Fibroblast of peridontal ligament (primary cell): ENCODE measurements at regions not wholly inside any gene's neighbourhood (a gene's known extent, or its start where the extent isn't known, plus 50 kb on each side); places are given as distances from the start of the nearest gene placed in this dataset.
"Not testable (repeated sequence)": the region's sequence is repeated elsewhere in the genome, so short reads cannot be mapped to it uniquely, and the experiment has no call there.

Source experiments
- DNase-seq: peaks from one replicate; pipeline ENCODE4 v3.0.0-alpha.2; 2010; ENCODE audit errors: extremely low read depth

DNA sequence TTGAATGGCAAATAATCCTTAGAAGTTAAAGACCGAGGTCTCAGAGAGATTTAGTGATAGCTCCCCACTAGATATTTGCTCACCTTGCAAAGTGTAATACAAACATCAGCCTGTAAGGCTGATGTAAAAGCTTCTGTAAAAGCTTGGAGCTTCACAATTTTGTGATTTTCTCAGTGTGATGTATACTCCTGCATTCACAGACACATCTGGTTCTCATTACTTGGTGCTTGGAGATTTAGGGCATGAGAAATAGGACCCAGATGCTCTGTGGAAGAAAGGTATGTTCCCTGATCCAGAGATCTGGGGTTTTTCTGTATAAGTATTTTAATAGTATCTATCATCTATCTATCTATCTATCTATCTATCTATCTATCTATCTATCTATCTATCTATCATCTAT is 1664.3 kb downstream of the C4orf33 start:
- peak; percentile 16 for DNase-seq

DNA sequence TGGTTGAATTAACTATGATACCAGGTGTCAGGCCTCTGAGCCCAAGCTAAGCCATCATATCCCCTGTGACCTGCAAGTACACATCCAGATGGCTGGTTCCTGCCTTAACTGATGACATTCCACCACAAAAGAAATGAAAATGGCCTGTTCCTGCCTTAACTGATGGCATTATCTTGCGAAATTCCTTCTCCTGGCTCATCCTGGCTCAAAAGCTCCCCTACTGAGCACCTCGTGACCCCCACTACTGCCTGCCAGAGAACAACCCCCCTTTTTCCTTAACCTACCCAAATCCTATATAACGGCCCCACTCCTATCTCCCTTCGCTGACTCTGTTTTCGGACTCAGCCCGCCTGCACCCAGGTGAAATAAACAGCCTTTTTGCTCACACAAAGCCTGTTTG is 1671.4 kb downstream of the C4orf33 start:
- DNase-seq: not testable (repeated sequence)

DNA sequence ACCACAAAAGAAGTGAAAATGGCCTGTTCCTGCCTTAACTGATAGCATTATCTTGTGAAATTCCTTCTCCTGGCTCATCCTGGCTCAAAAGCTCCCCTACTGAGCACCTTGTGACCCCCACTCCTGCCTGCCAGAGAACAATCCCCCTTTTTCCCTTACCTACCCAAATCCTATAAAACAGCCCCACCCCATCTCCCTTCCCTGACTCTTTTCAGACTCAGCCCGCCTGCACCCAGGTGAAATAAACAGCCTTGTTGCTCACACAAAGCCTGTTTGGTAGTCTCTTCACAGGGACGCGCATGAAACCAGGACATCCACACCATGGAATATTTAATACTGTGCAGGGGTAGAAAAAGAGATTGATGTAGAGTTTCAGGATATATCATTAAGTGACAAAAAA is 1677.0 kb downstream of the C4orf33 start:
- not testable (repeated sequence) for DNase-seq

- DNase-seq: peak; percentile 6
Observed at GRCh38 chr4:130808492-130808891, 1712.5 kb downstream of the C4orf33 start.

DNA sequence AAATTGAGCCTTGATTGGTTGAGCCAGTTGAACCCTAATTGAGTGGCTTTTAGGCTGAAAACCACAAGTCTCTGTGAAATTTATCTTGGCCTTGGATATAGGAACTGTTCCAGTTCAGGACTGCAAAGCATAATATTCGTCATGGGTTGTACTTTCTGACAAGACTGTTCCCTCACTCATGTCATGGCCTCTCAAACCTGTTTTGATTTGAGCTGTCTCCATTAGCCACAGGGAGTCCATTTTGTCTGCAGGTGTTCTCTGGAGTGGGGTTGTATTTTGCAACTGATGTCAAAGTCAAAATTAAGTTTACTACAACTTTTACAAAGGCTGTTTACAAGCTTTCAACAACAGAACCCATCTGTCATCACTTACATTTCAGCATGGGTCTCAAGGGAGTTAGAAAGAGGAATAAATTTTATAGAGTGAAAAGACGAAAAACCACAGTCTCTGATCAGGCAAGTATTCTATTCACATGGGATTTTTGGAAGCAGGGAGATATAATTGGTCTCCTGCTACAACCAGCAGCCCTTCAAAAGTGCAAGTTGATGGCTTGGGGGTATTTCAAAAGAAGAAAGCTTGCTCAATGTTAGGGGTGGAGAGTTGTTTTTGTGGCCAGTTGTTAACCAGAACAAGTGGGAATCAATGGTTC is 1716.3 kb downstream of the C4orf33 start:
- no peak for DNase-seq

DNA sequence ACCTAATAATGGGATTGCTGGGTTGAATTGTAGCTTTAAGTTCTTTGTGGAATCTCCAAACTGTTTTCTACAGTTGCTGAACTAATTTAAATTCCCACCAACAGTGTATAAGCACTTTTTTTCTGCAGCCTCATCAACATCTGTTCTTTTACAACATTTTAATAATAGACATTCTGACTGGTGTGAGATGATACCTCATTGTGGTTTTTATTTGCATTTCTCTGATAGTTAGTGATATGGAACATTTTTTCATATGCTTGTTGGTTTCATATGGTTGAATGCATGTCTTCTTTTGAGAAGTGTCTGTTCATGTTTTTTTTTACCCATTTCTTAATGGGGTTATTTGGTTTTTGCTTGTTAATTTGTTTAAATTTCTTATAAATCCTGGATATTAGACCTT is 1718.9 kb downstream of the C4orf33 start:
- no peak for DNase-seq

GRCh38 chr4:130820448-130820847 is 1724.5 kb downstream of the C4orf33 start:
- no peak for DNase-seq

- peak; percentile 32 for DNase-seq
Observed at GRCh38 chr4:130825284-130825683, 1729.3 kb downstream of the C4orf33 start.

DNA sequence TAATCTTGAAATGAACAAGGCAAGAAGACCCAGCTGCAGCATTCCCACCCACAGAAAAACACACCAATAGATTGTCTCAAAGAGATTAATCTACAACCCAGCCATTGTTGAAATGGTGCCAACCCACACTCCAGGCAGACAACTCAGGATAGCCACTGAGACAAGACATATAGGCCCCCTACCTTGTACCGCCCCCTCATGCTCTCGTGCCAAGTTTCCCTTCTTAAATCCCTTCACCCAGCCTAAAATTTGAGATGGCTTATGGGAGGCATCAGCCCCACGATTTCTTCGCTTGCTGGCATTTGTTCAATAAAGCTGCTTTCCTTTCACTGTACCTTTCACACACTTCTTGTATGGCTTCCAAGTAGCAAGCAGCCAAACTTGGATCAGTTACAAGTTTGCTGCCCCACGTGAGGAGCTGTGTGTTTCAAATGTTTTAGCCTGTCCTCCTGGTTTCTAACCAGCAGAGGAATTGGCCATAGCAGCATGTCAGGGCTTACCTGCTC is 1754.1 kb downstream of the C4orf33 start:
- no peak for DNase-seq

DNA sequence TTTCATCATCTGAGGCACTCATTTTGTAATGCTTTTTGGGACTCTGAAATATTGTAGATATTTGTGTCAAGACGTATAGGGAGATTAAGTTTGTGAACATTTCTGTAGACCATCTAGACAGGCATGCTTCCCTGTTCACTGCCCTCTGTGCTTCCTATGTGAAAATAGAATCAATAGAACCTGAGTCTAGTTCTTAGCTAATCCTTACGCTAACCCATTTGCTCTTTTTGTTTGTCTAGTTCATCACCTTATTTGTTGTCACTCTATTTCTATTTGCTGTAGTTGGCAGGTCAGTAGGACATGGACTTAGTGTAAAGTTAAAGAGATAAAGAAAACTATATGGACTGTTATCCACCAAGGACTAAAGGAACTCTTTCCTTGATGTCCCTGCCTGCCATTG is 1755.2 kb downstream of the C4orf33 start:
- DNase-seq: no peak

- DNase-seq: no peak
Observed at GRCh38 chr4:130851932-130852331, 1756.0 kb downstream of the C4orf33 start.

GRCh38 chr4:130855533-130855932 is 1759.6 kb downstream of the C4orf33 start:
- no peak for DNase-seq

DNA sequence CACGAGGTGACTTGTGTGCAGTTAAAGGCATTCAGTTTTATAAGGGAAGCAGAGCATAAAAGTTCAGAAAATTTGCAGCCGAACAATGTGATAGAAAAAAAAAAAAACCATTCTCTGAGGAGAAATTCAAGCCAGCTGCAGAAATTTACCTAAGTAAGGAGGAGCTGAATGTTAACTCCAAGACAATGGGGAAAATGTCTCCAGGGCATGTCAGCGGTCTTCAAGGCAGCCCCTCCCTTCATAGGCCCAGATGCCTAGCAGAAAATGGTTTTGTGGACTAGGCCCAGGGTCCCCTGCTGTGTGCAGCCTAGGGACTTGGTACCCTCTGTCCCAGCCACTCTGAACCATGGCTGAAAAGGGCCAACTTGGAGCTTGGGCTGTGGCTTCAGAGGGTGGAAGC is 1764.0 kb downstream of the C4orf33 start:
- no peak for DNase-seq

- no peak for DNase-seq
Observed at GRCh38 chr4:130896920-130897319, 1801.0 kb downstream of the C4orf33 start.

- no peak for DNase-seq
Observed at GRCh38 chr4:130901321-130901720, 1805.4 kb downstream of the C4orf33 start.

GRCh38 chr4:130922955-130923354 is 1827.0 kb downstream of the C4orf33 start:
- DNase-seq: no peak

GRCh38 chr4:130955520-130955919 is 1859.6 kb downstream of the C4orf33 start:
- DNase-seq: no peak

GRCh38 chr4:130985371-130985770 is 1889.4 kb downstream of the C4orf33 start:
- DNase-seq: no peak

- DNase-seq: no peak
Observed at GRCh38 chr4:130995988-130996387, 1900.0 kb downstream of the C4orf33 start.

GRCh38 chr4:131001371-131001770 is 1905.4 kb downstream of the C4orf33 start:
- no peak for DNase-seq

- no peak for DNase-seq
Observed at GRCh38 chr4:131002132-131002531, 1906.2 kb downstream of the C4orf33 start.

- no peak for DNase-seq
Observed at GRCh38 chr4:131006388-131006787, 1910.4 kb downstream of the C4orf33 start.

GRCh38 chr4:131011961-131012360 is 1916.0 kb downstream of the C4orf33 start:
- not testable (repeated sequence) for DNase-seq

DNA sequence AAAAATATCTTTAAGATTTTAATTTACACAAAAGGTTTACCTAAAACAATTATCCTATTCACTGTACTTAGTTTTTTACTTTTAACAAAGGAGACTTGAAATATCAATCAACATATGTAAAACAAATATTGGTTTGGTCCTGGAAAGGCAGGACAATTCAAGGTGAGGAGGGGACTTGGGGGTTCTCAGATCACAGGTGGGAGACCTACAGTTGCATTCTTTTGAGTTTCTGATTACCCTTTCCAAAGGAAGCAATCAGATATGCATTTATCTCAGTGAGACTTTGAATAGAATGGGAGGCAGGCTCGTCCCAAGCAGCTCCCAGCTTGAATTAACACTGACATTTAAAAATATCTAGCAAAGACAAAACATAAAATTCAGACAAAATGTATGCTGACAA is 1917.3 kb downstream of the C4orf33 start:
- no peak for DNase-seq
